Osteoblast (primary cell): ENCODE measurements at regions not wholly inside any gene's neighbourhood (a gene's known extent, or its start where the extent isn't known, plus 50 kb on each side); places are given as distances from the start of the nearest gene placed in this dataset.

Experiments used
- DNase-seq: peaks from one replicate; pipeline ENCODE4 v3.0.0; 2011; ENCODE audit warnings: low spot score, mixed read lengths; ENCODE audit not compliant: insufficient read length; ENCODE audit errors: missing footprints
- H2AFZ ChIP-seq: 2 replicates; pipeline ENCODE4 v1.6.0; 2011; ENCODE audit warnings: mild to moderate bottlenecking, low read length
- H3K27ac ChIP-seq: 2 replicates; pipeline ENCODE4 v1.5.1; 2011; ENCODE audit warnings: mild to moderate bottlenecking, low read depth, low read length, moderate library complexity
- H3K27me3 ChIP-seq: 2 replicates; pipeline ENCODE4 v1.6.0; 2012; ENCODE audit warnings: mild to moderate bottlenecking, control low read depth, inconsistent platforms, low read length, moderate library complexity; ENCODE audit not compliant: insufficient read depth
- H3K36me3 ChIP-seq: 2 replicates; pipeline ENCODE4 v1.5.1; 2011; ENCODE audit warnings: mild to moderate bottlenecking, low read length, control low read depth, moderate library complexity; ENCODE audit not compliant: insufficient read depth
- H3K4me1 ChIP-seq: 2 replicates; pipeline ENCODE4 v1.5.1; 2011; ENCODE audit warnings: mild to moderate bottlenecking, low read length, control low read depth, moderate library complexity; ENCODE audit not compliant: insufficient read depth
- H3K4me2 ChIP-seq: 2 replicates; pipeline ENCODE4 v1.6.0; 2011; ENCODE audit warnings: mild to moderate bottlenecking, low read length; ENCODE audit not compliant: insufficient read depth
- H3K4me3 ChIP-seq: fragments of 200-600 bp; sonication (generic); 3 replicates; pipeline ENCODE4 v1.5.1; 2012; ENCODE audit warnings: mild to moderate bottlenecking, low read length, inconsistent platforms; ENCODE audit not compliant: insufficient read depth
- H3K79me2 ChIP-seq: 2 replicates; pipeline ENCODE4 v1.6.0; 2012; ENCODE audit warnings: mild to moderate bottlenecking, low read length, control low read depth, inconsistent platforms; ENCODE audit not compliant: insufficient read depth
- H3K9me3 ChIP-seq: 2 replicates; pipeline ENCODE4 v1.5.1; 2011; ENCODE audit warnings: low read depth, low read length, control low read depth
- H4K20me1 ChIP-seq: 2 replicates; pipeline ENCODE4 v1.6.0; 2012; ENCODE audit warnings: mild to moderate bottlenecking, low read length, control low read depth; ENCODE audit not compliant: insufficient read depth
- TF ChIP-seq, protein P1 (sequence below): IDR thresholded peaks from 2 replicates; pipeline ENCODE4 v1.5.1; 2011; ENCODE audit warnings: mild to moderate bottlenecking, low read depth, low read length, moderate library complexity; ENCODE audit errors: extremely low read depth

DNA sequence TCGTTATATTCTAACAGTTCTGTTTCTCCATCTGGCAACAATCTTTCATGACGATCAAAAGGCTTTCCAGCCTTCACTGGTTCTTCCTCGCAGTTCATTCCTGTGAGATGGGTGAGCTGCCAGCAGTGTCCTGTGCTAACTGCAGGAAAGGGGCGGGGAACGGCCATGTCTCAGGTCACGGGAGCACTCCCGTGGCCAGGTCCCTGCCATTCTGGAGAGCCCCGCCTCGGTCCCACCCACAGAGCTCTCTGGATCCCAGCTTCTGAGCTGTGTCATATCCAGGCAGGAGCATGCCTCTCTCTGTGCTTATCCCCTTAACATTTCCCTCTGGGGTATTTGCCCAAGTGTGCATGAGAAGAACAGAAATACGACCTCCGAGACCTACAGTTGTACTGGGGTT is 297.8 kb upstream of the IRX2 start:
- DNase-seq = no peak
- Histone ChIP-seq H3K27ac (no peak overlapping the region), H3K9me3 (peaks cover 2% of the 10 kb centered on the region), H4K20me1 (no peaks in the 10 kb centered on the region), H3K4me3 (no peak overlapping the region), H3K36me3 (no peaks in the 10 kb centered on the region), H3K79me2 (no peaks in the 10 kb centered on the region), H3K4me2 (no peak overlapping the region), H3K4me1 (no peaks in the 10 kb centered on the region), H2AFZ (no peak overlapping the region), H3K27me3 (no peaks in the 10 kb centered on the region)
- TF ChIP-seq, protein P1, sequence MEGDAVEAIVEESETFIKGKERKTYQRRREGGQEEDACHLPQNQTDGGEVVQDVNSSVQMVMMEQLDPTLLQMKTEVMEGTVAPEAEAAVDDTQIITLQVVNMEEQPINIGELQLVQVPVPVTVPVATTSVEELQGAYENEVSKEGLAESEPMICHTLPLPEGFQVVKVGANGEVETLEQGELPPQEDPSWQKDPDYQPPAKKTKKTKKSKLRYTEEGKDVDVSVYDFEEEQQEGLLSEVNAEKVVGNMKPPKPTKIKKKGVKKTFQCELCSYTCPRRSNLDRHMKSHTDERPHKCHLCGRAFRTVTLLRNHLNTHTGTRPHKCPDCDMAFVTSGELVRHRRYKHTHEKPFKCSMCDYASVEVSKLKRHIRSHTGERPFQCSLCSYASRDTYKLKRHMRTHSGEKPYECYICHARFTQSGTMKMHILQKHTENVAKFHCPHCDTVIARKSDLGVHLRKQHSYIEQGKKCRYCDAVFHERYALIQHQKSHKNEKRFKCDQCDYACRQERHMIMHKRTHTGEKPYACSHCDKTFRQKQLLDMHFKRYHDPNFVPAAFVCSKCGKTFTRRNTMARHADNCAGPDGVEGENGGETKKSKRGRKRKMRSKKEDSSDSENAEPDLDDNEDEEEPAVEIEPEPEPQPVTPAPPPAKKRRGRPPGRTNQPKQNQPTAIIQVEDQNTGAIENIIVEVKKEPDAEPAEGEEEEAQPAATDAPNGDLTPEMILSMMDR = no peak

DNA sequence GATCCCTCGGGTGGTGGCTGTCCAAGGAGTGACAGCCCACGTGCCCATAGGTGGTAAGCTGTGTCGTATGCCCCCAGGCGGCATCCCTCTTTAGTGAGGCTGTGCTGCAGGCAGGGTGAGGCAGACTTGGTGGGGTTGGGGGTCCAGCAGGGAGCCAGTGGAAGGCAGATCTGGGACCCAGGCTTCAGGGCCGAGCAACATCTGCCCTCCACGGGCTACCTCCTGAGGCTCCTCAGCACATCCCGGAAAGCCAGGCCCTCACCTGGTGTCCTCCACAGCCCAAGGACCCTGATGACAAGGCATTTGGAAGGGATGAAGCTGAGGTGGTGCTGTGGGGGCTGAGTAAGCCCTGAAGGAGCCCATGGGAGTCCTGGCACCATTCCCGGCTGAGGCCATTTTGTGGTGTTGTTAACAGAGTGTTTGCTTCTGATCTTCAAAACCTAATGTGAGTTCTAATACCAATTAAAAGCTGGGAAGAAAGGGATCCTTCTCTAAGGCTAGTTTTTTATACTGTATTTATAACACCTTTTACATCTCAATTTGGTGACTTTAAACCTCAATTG is 295.8 kb upstream of the IRX2 start:
- Histone ChIP-seq H3K4me1 (no peaks in the 10 kb centered on the region), H3K27ac (no peak overlapping the region), H3K36me3 (no peaks in the 10 kb centered on the region), H4K20me1 (no peaks in the 10 kb centered on the region), H3K79me2 (no peaks in the 10 kb centered on the region), H2AFZ (no peak overlapping the region), H3K4me3 (no peak overlapping the region), H3K4me2 (no peak overlapping the region), H3K27me3 (no peaks in the 10 kb centered on the region), H3K9me3 (peaks cover 2% of the 10 kb centered on the region)
- TF ChIP-seq, protein P1 = no peak
- no peak for DNase-seq

DNA sequence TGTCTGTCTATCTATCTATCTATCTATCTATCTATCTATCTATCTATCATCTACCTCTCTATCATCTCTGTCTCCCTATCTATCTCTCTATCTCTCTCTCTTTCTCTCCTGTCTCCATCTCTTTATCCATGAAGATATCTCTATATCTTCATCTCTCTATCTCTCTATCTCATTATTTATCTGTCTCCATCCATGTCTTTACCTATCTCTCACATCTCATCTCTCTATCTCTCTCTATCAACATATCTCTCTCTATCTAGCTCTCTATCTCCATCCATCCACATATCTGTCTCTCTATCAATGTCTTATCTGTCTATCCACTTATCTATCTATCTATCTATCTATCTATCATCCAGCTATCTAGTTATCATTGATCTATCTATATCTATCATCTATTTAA is 292.1 kb upstream of the IRX2 start:
- Histone ChIP-seq H4K20me1 (no peaks in the 10 kb centered on the region), H3K79me2 (no peaks in the 10 kb centered on the region), H3K36me3 (no peaks in the 10 kb centered on the region), H3K27ac (no peak overlapping the region), H3K4me2 (no peak overlapping the region), H3K9me3 (no peaks in the 10 kb centered on the region), H3K4me3 (no peak overlapping the region), H2AFZ (no peak overlapping the region), H3K4me1 (no peaks in the 10 kb centered on the region), H3K27me3 (no peaks in the 10 kb centered on the region)
- TF ChIP-seq, protein P1 = no peak
- DNase-seq = no peak

DNA sequence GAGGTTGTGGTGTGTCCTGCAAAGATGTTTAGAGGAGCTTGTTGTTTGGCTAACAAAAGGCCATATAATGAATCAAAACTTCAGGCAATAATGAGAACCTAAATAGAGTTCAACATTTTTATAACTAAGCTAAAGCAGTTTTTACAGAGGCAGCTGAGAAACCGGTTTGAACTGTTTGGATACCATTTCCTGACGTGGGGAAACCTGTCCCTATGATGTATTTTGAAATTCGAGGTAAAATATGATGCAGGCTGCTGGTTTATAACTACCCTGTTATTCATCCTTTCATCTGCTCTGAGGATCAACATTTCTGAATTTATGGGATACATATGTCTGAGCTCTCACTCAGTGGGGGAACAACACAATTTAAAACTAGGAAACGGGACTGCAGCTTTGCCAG is 289.5 kb upstream of the IRX2 start:
- Histone ChIP-seq H2AFZ (no peak overlapping the region), H3K27ac (no peak overlapping the region), H3K4me3 (no peak overlapping the region), H3K27me3 (no peaks in the 10 kb centered on the region), H3K9me3 (no peaks in the 10 kb centered on the region), H4K20me1 (no peaks in the 10 kb centered on the region), H3K79me2 (no peaks in the 10 kb centered on the region), H3K4me1 (no peaks in the 10 kb centered on the region), H3K4me2 (no peak overlapping the region), H3K36me3 (no peaks in the 10 kb centered on the region)
- TF ChIP-seq, protein P1 = no peak
- no peak for DNase-seq
